NT2/D1 (cell line): ENCODE measurements at regions not wholly inside any gene's neighbourhood (a gene's known extent, or its start where the extent isn't known, plus 50 kb on each side); places are given as distances from the start of the nearest gene placed in this dataset.

Experiments used
- YY1 ChIP-seq: IDR thresholded peaks from 2 replicates; pipeline ENCODE4 v1.6.1; 2011; ENCODE audit not compliant: insufficient read length, insufficient read depth
- ZNF274 ChIP-seq: IDR thresholded peaks from 2 replicates; pipeline ENCODE4 v1.6.1; 2011; ENCODE audit warnings: mild to moderate bottlenecking, low read depth, low read length

GRCh38 chr11:11691296-11692151 is 69.7 kb upstream of the GALNT18 start:
- TF ChIP-seq YY1, result no peak
- TF ChIP-seq ZNF274, result no peak
